Keratinocyte (primary cell): ENCODE measurements at regions not wholly inside any gene's neighbourhood (a gene's known extent, or its start where the extent isn't known, plus 50 kb on each side); places are given as distances from the start of the nearest gene placed in this dataset.

ENCODE experiments used
- DNase-seq: peaks from one replicate; pipeline ENCODE4 v3.0.0-alpha.2; 2011; ENCODE audit warnings: low read depth, missing footprints, low spot score
- FAIRE-seq: peaks from 2 replicates; lab custom pipeline; 2011; peaks lifted over from hg19 to GRCh38; lab: Jason Lieb, UNC
- H2AFZ ChIP-seq: 2 replicates; pipeline ENCODE4 v1.6.0; 2012; ENCODE audit warnings: low read length, control low read depth, inconsistent platforms; ENCODE audit not compliant: control insufficient read depth
- H3K27ac ChIP-seq: 2 replicates; pipeline ENCODE4 v1.5.1; 2011; ENCODE audit warnings: low read length; ENCODE audit not compliant: control insufficient read depth, insufficient read depth
- H3K27me3 ChIP-seq: 3 replicates; pipeline ENCODE4 v1.6.0; 2011; ENCODE audit warnings: low read length; ENCODE audit not compliant: control insufficient read depth, insufficient read depth; ENCODE audit errors: extremely low read depth
- H3K36me3 ChIP-seq, 2 experiments: 2 replicates in 1 of 2; 3 replicates in 1 of 2; pipeline ENCODE4 v1.5.1; 2011; ENCODE audit warnings: low read length in 2 of 2, mild to moderate bottlenecking in 1 of 2; ENCODE audit not compliant: control insufficient read depth in 2 of 2, insufficient read depth in 2 of 2; ENCODE audit errors: extremely low read depth in 1 of 2
- H3K4me1 ChIP-seq: 3 replicates; pipeline ENCODE4 v1.5.1; 2011; ENCODE audit warnings: low read length; ENCODE audit not compliant: control insufficient read depth, insufficient read depth; ENCODE audit errors: extremely low read depth
- H3K4me2 ChIP-seq: 3 replicates; pipeline ENCODE4 v1.6.0; 2011; ENCODE audit warnings: low read depth, low read length; ENCODE audit not compliant: control insufficient read depth, insufficient read depth; ENCODE audit errors: extremely low read depth
- H3K4me3 ChIP-seq, 3 experiments: fragments of 200-600 bp in 1 of 3; sonication (generic) in 1 of 3; 2 replicates in 2 of 3; 3 replicates in 1 of 3; pipeline ENCODE4 v1.5.1; 2011 to 2016; ENCODE audit warnings: low read length in 3 of 3, mild to moderate bottlenecking in 3 of 3, control low read depth in 2 of 3, inconsistent platforms in 1 of 3, low read depth in 1 of 3, mixed read lengths in 1 of 3, mixed run types in 1 of 3, moderate library complexity in 1 of 3; ENCODE audit not compliant: control insufficient read depth in 2 of 3, insufficient read depth in 2 of 3; ENCODE audit errors: extremely low read depth in 1 of 3
- H3K79me2 ChIP-seq: 2 replicates; pipeline ENCODE4 v1.6.0; 2012; ENCODE audit warnings: low read length; ENCODE audit not compliant: control insufficient read depth, insufficient read depth
- H3K9ac ChIP-seq: 3 replicates; pipeline ENCODE4 v1.6.0; 2011; ENCODE audit warnings: low read length; ENCODE audit not compliant: control insufficient read depth, insufficient read depth; ENCODE audit errors: extremely low read depth
- H3K9me1 ChIP-seq: 3 replicates; pipeline ENCODE4 v1.6.0; 2011; ENCODE audit warnings: low read length; ENCODE audit not compliant: control insufficient read depth, insufficient read depth; ENCODE audit errors: extremely low read depth
- H3K9me3 ChIP-seq: 2 replicates; pipeline ENCODE4 v1.5.1; 2012; ENCODE audit warnings: low read depth, low read length; ENCODE audit not compliant: control insufficient read depth
- H4K20me1 ChIP-seq: 3 replicates; pipeline ENCODE4 v1.6.0; 2011; ENCODE audit warnings: low read length; ENCODE audit not compliant: control insufficient read depth, insufficient read depth; ENCODE audit errors: extremely low read depth
- EZH2 ChIP-seq: IDR thresholded peaks from one replicate; pipeline ENCODE4 v1.6.1; 2012; ENCODE audit warnings: inconsistent platforms, mild to moderate bottlenecking, low read length, moderate library complexity
- dilution Hi-C: fragments of 300-500 bp; cut with MboI; formaldehyde crosslinking; loops from one replicate; pipeline ENCODE4 v1.7.0; 2020; ENCODE audit warnings: low sequenced_read_pairs; ENCODE audit not compliant: extremely low pct_ligation_motif_present
- TF ChIP-seq, protein P1 (sequence below), 3 experiments: IDR thresholded peaks in 1 of 3; conservative IDR thresholded peaks in 1 of 3; optimal IDR thresholded peaks in 1 of 3; 2 replicates in 2 of 3; 3 replicates in 1 of 3; pipeline versions ENCODE3 to v1.5.1; 2011; ENCODE audit warnings: low read length in 3 of 3, mild to moderate bottlenecking in 3 of 3, moderate library complexity in 2 of 3, control low read depth in 1 of 3, inconsistent platforms in 1 of 3; ENCODE audit not compliant: insufficient read depth in 2 of 3; ENCODE audit errors: extremely low read depth in 1 of 3

DNA sequence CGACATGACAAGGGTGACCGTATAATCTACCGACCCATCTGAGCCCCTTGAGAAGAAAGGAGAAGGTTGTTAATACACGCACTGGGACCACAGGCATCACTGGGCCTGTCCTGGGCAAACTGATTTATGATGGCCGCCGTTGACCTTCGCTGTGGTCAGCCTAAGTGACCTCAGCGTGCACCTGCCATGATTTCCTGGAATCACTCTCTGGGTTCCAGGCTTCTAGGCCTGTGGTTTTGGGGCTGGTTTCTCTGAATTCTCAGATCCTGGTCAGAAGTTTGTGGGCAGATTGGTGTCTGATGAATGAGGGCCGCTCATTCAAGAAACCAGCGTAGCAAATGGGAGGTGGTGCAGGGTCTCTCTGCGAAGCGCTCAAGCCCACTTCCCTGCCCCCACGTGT lies 64.0 kb downstream of the SIK1 start:
- Histone ChIP-seq H3K4me3 (no peak overlapping the region), H3K9me3 (no peaks in the 10 kb centered on the region), H2AFZ (no peak overlapping the region), H3K27me3 (peaks cover 3% of the 10 kb centered on the region), H3K9me1 (no peaks in the 10 kb centered on the region), H3K36me3 (no peaks in the 10 kb centered on the region), H4K20me1 (no peaks in the 10 kb centered on the region), H3K4me2 (peak overlapping the region; percentile 82), H3K79me2 (no peaks in the 10 kb centered on the region), H3K9ac (peak overlapping the region; percentile 81), H3K4me1 (peaks cover 23% of the 10 kb centered on the region), H3K27ac (peak overlapping the region; percentile 90)
- DNase-seq (no peak), FAIRE-seq (peak; percentile 43)
- TF ChIP-seq EZH2: no peak
- TF ChIP-seq, protein P1, sequence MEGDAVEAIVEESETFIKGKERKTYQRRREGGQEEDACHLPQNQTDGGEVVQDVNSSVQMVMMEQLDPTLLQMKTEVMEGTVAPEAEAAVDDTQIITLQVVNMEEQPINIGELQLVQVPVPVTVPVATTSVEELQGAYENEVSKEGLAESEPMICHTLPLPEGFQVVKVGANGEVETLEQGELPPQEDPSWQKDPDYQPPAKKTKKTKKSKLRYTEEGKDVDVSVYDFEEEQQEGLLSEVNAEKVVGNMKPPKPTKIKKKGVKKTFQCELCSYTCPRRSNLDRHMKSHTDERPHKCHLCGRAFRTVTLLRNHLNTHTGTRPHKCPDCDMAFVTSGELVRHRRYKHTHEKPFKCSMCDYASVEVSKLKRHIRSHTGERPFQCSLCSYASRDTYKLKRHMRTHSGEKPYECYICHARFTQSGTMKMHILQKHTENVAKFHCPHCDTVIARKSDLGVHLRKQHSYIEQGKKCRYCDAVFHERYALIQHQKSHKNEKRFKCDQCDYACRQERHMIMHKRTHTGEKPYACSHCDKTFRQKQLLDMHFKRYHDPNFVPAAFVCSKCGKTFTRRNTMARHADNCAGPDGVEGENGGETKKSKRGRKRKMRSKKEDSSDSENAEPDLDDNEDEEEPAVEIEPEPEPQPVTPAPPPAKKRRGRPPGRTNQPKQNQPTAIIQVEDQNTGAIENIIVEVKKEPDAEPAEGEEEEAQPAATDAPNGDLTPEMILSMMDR (optimal IDR thresholded peaks at IDR 0.05 in 1 of 3, IDR thresholded peaks at IDR 0.05 in 1 of 3, conservative IDR thresholded peaks at IDR 0.05 in 1 of 3; ENCODE audit: extremely low read depth in 1 of 3, insufficient read depth in 2 of 3, low read length in 3 of 3): no peak
- dilution Hi-C loops: no loop called here

DNA sequence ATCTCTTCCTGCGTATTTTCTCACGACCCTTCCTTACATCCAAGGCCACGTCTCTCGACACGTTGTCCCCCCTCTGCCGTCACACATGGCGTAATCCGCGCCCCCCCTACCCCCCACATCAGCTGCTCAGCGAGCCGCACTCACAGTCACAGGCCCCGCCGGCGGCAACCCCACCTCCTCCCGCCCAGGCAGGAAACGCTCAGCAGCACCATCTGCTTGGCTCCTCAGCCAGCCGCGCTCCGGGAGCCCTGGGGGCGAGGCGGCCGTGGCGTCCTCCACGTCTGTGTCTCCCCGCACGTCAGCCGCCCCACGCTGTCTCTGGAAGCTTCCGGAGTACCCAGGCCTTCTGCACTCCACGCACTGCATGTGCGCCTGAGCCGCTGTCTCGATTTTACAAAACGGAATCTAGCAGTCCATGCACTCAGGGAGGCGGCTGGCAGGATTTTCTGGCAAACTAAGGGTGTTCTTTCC lies 64.6 kb downstream of the SIK1 start:
- H3K9me3 ChIP-seq: no peaks in the 10 kb centered on the region
- H3K27ac ChIP-seq: peak overlapping the region; percentile 90
- H4K20me1 ChIP-seq: no peaks in the 10 kb centered on the region
- H3K4me1 ChIP-seq: peaks cover 22% of the 10 kb centered on the region
- H3K27me3 ChIP-seq: peaks cover 3% of the 10 kb centered on the region
- H3K4me3 ChIP-seq: peak overlapping the region; percentile 18 to 50 (median 26)
- no peaks in the 10 kb centered on the region for H3K9me1 ChIP-seq
- H2AFZ ChIP-seq: peak overlapping the region; percentile 81
- no peaks in the 10 kb centered on the region for H3K79me2 ChIP-seq
- peak overlapping the region; percentile 81 for H3K9ac ChIP-seq
- peak; percentile 66 for FAIRE-seq
- dilution Hi-C loops: no loop called here
- H3K4me2 ChIP-seq: peak overlapping the region; percentile 82
- TF ChIP-seq, protein P1 (optimal IDR thresholded peaks at IDR 0.05 in 1 of 3, IDR thresholded peaks at IDR 0.05 in 1 of 3, conservative IDR thresholded peaks at IDR 0.05 in 1 of 3; ENCODE audit: extremely low read depth in 1 of 3, insufficient read depth in 2 of 3, low read length in 3 of 3): no peak
- no peaks in the 10 kb centered on the region for H3K36me3 ChIP-seq
- no peak for DNase-seq
